ENCODE measurements at regions not wholly inside any gene's neighbourhood (a gene's known extent, or its start where the extent isn't known, plus 50 kb on each side); places are given as distances from the start of the nearest gene placed in this dataset.

DNA sequence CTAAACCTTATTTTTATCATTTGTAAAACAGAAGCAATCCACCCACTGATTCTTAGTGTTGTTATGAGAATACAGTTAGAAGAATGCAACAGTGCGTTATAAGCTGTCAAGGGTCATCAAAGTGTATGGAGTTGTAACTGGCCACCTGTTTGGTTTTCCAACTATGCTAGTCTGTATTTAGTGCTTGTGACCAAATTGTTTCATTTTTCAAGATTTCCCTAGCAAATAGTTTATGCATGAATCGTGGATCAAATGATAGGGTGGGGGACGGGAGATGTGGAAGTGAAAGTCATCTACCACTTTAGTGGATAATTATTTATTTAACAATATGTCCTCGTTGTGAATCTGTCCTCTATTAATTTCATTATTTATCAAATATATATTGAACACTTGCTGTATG is 175.4 kb upstream of the HDDC2 start:
- Histone ChIP-seq H3K14ac (replicated peaks; ENCODE audit: low read depth, low read length) (no peak overlapping the region), H2BK20ac (ENCODE audit: low read depth, low read length) (no peak overlapping the region), H4K5ac (ENCODE audit: low read depth, low read length) (no peak overlapping the region), H2AK9ac (replicated peaks; ENCODE audit: low read depth, low read length, poor library complexity) (no peak overlapping the region), H4K91ac (ENCODE audit: insufficient read depth, low read depth, low read length) (no peak overlapping the region), H3K27me3 (ENCODE audit: control insufficient read depth, insufficient read depth, low read length) (no peaks in the 10 kb centered on the region), H3K4ac (ENCODE audit: low read depth, low read length) (no peak overlapping the region), H3K4me3 (ENCODE audit: insufficient read depth, low read depth, low read length) (no peak overlapping the region), H3K9ac (ENCODE audit: low read depth, low read length) (no peak overlapping the region), H2AFZ (replicated peaks; ENCODE audit: low read length, poor library complexity) (no peak overlapping the region), H2BK15ac (ENCODE audit: low read depth, low read length) (no peak overlapping the region), H3K27ac (ENCODE audit: insufficient read depth, low read length) (no peak overlapping the region), H3K79me1 (ENCODE audit: low read depth in 1 of 2, low read length in 2 of 2) (no peaks in the 10 kb centered on the region), H3K18ac (ENCODE audit: low read depth, low read length) (no peak overlapping the region), H2BK120ac (ENCODE audit: low read depth, low read length) (no peak overlapping the region), H3K4me2 (ENCODE audit: low read depth, low read length) (no peak overlapping the region), H2AK5ac (ENCODE audit: low read depth, low read length) (no peak overlapping the region), H3K56ac (ENCODE audit: extremely low read depth, insufficient read depth, low read length) (no peak overlapping the region), H2BK5ac (ENCODE audit: low read depth, low read length, poor library complexity, severe bottlenecking) (no peak overlapping the region), H3K9me1 (ENCODE audit: insufficient read depth, low read length) (no peaks in the 10 kb centered on the region), H3K23ac (ENCODE audit: low read depth, low read length) (no peak overlapping the region), H3K36me3 (ENCODE audit: control insufficient read depth, insufficient read depth, low read length) (no peaks in the 10 kb centered on the region), H4K20me1 (ENCODE audit: insufficient read depth, low read length) (no peaks in the 10 kb centered on the region), H3K4me1 (ENCODE audit: control insufficient read depth, insufficient read depth, low read length) (no peaks in the 10 kb centered on the region), H4K8ac (ENCODE audit: low read depth in 2 of 2, low read length in 2 of 2) (no peak overlapping the region), H3K9me3 (ENCODE audit: control insufficient read depth, insufficient read depth, low read length) (no peaks in the 10 kb centered on the region)
- POLR2A ChIA-PET (ENCODE audit: unreplicated experiment): no interaction called here
- DNase-seq (no peak), ATAC-seq (ENCODE audit: low read depth) (no peak)
- no peak for TF ChIP-seq RCOR1 (IDR thresholded peaks at IDR 0.05; ENCODE audit: insufficient replicate concordance, low read length)
- TF ChIP-seq POLR2A (IDR thresholded peaks at IDR 0.05; ENCODE audit: low read depth, low read length): no peak
- TF ChIP-seq BHLHE40 (IDR thresholded peaks at IDR 0.05; ENCODE audit: low read depth, low read length): no peak
- no peak for TF ChIP-seq MAFK (IDR thresholded peaks at IDR 0.05; ENCODE audit: low read depth, low read length)
- no peak for TF ChIP-seq MXI1 (IDR thresholded peaks at IDR 0.05; ENCODE audit: borderline replicate concordance, low read depth, low read length)
- TF ChIP-seq, protein P1, sequence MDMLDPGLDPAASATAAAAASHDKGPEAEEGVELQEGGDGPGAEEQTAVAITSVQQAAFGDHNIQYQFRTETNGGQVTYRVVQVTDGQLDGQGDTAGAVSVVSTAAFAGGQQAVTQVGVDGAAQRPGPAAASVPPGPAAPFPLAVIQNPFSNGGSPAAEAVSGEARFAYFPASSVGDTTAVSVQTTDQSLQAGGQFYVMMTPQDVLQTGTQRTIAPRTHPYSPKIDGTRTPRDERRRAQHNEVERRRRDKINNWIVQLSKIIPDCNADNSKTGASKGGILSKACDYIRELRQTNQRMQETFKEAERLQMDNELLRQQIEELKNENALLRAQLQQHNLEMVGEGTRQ (IDR thresholded peaks at IDR 0.05; ENCODE audit: low read depth, low read length): no peak
- TF ChIP-seq, protein P2, sequence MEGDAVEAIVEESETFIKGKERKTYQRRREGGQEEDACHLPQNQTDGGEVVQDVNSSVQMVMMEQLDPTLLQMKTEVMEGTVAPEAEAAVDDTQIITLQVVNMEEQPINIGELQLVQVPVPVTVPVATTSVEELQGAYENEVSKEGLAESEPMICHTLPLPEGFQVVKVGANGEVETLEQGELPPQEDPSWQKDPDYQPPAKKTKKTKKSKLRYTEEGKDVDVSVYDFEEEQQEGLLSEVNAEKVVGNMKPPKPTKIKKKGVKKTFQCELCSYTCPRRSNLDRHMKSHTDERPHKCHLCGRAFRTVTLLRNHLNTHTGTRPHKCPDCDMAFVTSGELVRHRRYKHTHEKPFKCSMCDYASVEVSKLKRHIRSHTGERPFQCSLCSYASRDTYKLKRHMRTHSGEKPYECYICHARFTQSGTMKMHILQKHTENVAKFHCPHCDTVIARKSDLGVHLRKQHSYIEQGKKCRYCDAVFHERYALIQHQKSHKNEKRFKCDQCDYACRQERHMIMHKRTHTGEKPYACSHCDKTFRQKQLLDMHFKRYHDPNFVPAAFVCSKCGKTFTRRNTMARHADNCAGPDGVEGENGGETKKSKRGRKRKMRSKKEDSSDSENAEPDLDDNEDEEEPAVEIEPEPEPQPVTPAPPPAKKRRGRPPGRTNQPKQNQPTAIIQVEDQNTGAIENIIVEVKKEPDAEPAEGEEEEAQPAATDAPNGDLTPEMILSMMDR (conservative IDR thresholded peaks at IDR 0.05; ENCODE audit: low read depth, low read length): no peak
- TF ChIP-seq MAZ (IDR thresholded peaks at IDR 0.05; ENCODE audit: borderline replicate concordance, low read depth, low read length): no peak
- no peak for TF ChIP-seq CEBPB (IDR thresholded peaks at IDR 0.05; ENCODE audit: low read depth, low read length)
- no peak for TF ChIP-seq SMC3 (IDR thresholded peaks at IDR 0.05; ENCODE audit: low read depth, low read length)
- TF ChIP-seq NFE2L2 (IDR thresholded peaks at IDR 0.05; ENCODE audit: low read depth, low read length): no peak
- TF ChIP-seq ELK1 (IDR thresholded peaks at IDR 0.05; ENCODE audit: borderline replicate concordance, low read depth, low read length): no peak
- no peak for TF ChIP-seq RAD21 (IDR thresholded peaks at IDR 0.05; ENCODE audit: low read length)
- TF ChIP-seq RFX5 (IDR thresholded peaks at IDR 0.05; ENCODE audit: low read depth, low read length): no peak
- TF ChIP-seq FOS (IDR thresholded peaks at IDR 0.05; ENCODE audit: low read depth, low read length): no peak
- TF ChIP-seq CHD1 (IDR thresholded peaks at IDR 0.05; ENCODE audit: low read depth, low read length): no peak
- no TSS peak for BruUV-seq (replicated peaks)
- in situ Hi-C loops (cut with MboI; ENCODE audit: low sequenced_read_pairs) (no loop called here), intact Hi-C loops (cut with micrococcal nuclease) (no loop called here), dilution Hi-C loops (cut with HindIII; ENCODE audit: low sequenced_read_pairs, unreplicated experiment) (no loop called here)
- CTCF ChIA-PET: no interaction called here
- no CpG with 5 or more reads among the region's 4 CpGs for WGBS, 2 experiments (ENCODE audit: extremely low coverage in 2 of 2, insufficient read length in 1 of 2)
